ENCODE measurements at regions not wholly inside any gene's neighbourhood (a gene's known extent, or its start where the extent isn't known, plus 50 kb on each side); places are given as distances from the start of the nearest gene placed in this dataset.

DNA sequence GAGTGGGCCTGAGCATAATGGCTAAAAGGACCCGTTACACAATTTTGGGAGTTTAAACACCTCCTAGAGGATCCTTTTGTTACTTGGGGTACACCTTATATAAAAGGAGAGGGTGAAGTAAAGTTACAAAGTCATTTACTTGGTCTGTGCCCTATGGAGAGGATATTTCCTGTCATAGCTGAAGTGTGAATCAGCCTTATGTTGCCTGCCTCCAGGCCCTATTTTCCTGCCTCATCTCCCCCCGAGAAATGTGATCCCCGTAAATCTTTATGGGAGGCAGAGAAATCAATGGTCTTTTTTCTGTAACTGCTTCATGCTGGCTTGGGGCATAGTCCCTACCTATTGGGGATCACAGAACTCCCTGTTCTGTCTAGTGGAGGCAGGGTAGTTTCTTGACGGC is 906.6 kb downstream of the DSC3 start:
- no peak for ATAC-seq

DNA sequence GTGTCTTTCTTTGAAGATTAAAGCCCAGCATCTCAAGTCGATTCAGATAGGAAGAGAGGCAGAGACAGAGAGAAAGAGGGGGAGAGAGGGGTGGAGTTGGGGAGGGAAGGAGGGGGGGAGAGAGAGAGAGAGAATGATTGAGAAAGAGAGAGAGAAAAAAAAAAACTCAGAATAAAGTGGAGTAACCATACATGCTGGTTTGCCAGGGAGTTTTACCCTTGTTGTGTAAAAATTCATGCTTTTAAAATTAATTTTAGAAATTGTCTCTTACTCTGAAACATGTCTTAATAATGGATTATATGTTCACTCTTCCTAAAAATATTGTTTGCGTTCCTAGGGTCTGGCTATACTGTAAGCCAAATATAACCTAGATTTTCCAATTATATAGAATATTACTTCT is 908.5 kb downstream of the DSC3 start:
- DNase-seq (no peak), ATAC-seq (no peak)
- no peak overlapping the region for H3K27ac ChIP-seq
- TF ChIP-seq POLR2A (IDR thresholded peaks at IDR 0.05) = no peak
- TF ChIP-seq, protein P1, sequence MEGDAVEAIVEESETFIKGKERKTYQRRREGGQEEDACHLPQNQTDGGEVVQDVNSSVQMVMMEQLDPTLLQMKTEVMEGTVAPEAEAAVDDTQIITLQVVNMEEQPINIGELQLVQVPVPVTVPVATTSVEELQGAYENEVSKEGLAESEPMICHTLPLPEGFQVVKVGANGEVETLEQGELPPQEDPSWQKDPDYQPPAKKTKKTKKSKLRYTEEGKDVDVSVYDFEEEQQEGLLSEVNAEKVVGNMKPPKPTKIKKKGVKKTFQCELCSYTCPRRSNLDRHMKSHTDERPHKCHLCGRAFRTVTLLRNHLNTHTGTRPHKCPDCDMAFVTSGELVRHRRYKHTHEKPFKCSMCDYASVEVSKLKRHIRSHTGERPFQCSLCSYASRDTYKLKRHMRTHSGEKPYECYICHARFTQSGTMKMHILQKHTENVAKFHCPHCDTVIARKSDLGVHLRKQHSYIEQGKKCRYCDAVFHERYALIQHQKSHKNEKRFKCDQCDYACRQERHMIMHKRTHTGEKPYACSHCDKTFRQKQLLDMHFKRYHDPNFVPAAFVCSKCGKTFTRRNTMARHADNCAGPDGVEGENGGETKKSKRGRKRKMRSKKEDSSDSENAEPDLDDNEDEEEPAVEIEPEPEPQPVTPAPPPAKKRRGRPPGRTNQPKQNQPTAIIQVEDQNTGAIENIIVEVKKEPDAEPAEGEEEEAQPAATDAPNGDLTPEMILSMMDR (IDR thresholded peaks at IDR 0.05) = no peak
- H3K9me3 ChIP-seq = no peaks in the 10 kb centered on the region
- no peak overlapping the region for H3K4me3 ChIP-seq
- intact Hi-C loops (cut with DNase I) = no loop called here
- 72 to 84% methylated on average over 2 of the region's 2 CpGs for WGBS, 2 donors
- no peaks in the 10 kb centered on the region for H3K27me3 ChIP-seq
- H3K4me1 ChIP-seq = no peaks in the 10 kb centered on the region
- H3K36me3 ChIP-seq (replicated peaks in 1 of 2; ENCODE audit: insufficient read depth in 1 of 2, low read depth in 2 of 2) = no peaks in the 10 kb centered on the region

More for the DNA sequence above, 906.6 kb downstream of the DSC3 start:
- WGBS, 2 donors = 73 to 86% methylated on average over 4 of the region's 4 CpGs
- H3K4me3 ChIP-seq = no peak overlapping the region
- H3K27me3 ChIP-seq = no peaks in the 10 kb centered on the region
- H3K4me1 ChIP-seq = no peaks in the 10 kb centered on the region
- no peak for TF ChIP-seq POLR2A (IDR thresholded peaks at IDR 0.05)
- TF ChIP-seq, protein P1 (IDR thresholded peaks at IDR 0.05) = no peak
- no peak overlapping the region for H3K27ac ChIP-seq
- H3K9me3 ChIP-seq = no peaks in the 10 kb centered on the region
- no peak for DNase-seq
- intact Hi-C loops (cut with DNase I) = no loop called here
- no peaks in the 10 kb centered on the region for H3K36me3 ChIP-seq (replicated peaks in 1 of 2; ENCODE audit: insufficient read depth in 1 of 2, low read depth in 2 of 2)

DNA sequence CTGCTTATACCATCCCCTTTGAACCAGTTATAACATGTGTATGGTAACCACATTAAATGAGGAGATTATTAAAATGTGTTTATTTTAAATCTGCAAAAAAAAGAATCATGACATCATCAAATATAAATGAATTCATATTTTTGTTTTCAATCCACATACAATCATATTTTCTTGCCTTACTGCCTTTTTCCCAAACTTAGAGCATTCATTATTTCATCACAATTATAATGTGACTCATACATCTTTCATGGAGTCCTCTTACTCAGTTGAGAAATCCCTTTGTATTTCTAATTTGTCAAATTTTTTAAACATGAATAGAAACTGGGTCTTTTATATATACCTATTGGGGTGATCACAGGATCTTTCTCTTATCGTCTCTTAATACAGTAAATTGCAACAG is 909.6 kb downstream of the DSC3 start:
- TF ChIP-seq, protein P1 (IDR thresholded peaks at IDR 0.05) = no peak
- no peak for TF ChIP-seq POLR2A (IDR thresholded peaks at IDR 0.05)
- no peak overlapping the region for H3K27ac ChIP-seq
- no peaks in the 10 kb centered on the region for H3K9me3 ChIP-seq
- DNase-seq (no peak), ATAC-seq (no peak)
- intact Hi-C loops (cut with DNase I) = no loop called here
- WGBS, 2 donors = 80 to 92% methylated on average over 1 of the region's 1 CpG
- H3K36me3 ChIP-seq (replicated peaks in 1 of 2; ENCODE audit: insufficient read depth in 1 of 2, low read depth in 2 of 2) = no peaks in the 10 kb centered on the region
- H3K4me1 ChIP-seq = no peaks in the 10 kb centered on the region
- H3K27me3 ChIP-seq = no peaks in the 10 kb centered on the region
- H3K4me3 ChIP-seq = no peak overlapping the region

DNA sequence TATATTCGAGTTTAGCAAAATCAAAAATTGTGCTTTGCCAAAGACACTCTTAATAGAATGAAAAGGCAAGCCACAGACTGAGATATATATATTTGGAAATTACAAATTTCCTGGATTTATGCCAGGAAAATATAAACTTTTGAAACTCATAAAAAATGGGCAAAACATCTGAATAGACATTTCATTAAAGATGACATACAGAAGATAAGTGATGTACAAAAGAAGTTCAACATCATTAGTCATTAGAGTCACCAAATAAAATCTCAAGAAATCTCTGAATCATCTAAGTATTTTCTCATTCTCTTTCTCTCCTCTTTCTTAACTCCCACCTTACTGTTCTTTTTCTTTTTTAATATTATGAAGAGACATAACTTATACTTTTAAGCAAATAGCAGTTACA is 921.1 kb downstream of the DSC3 start:
- intact Hi-C loops (cut with DNase I) = no loop called here
- DNase-seq (no peak), ATAC-seq (no peak)
- no peaks in the 10 kb centered on the region for H3K9me3 ChIP-seq
- H3K4me3 ChIP-seq = no peak overlapping the region
- no peak overlapping the region for H3K27ac ChIP-seq
- H3K27me3 ChIP-seq = no peaks in the 10 kb centered on the region
- TF ChIP-seq POLR2A (IDR thresholded peaks at IDR 0.05) = no peak
- TF ChIP-seq, protein P1 (IDR thresholded peaks at IDR 0.05) = no peak
- no peaks in the 10 kb centered on the region for H3K4me1 ChIP-seq
- no peaks in the 10 kb centered on the region for H3K36me3 ChIP-seq (replicated peaks in 1 of 2; ENCODE audit: insufficient read depth in 1 of 2, low read depth in 2 of 2)
- WGBS, 2 donors = 22 to 42% methylated on average over 1 of the region's 1 CpG

DNA sequence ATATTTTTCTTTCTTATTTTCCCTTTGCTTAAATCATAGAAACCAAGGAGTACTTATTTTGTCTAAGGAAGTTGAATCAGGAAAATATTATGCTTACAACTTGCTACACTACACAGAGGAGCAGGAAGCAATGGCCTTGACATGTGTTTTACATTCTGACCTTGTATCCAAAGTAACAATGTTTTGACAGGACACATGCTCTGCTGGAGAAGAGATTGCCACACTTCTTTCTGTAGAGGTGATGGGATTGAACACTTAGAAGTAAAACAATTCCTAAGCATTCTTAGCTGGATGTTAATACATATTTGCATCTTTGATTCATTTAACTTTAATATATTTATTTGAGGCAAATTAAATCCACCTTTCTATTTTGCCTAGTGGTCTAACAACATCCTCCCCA is 929.1 kb downstream of the DSC3 start:
- DNase-seq (no peak), ATAC-seq (no peak)
- Histone ChIP-seq H3K27me3 (no peaks in the 10 kb centered on the region), H3K36me3 (replicated peaks in 1 of 2; ENCODE audit: insufficient read depth in 1 of 2, low read depth in 2 of 2) (no peaks in the 10 kb centered on the region), H3K9me3 (no peaks in the 10 kb centered on the region), H3K4me3 (no peak overlapping the region), H3K4me1 (no peaks in the 10 kb centered on the region), H3K27ac (no peak overlapping the region)
- intact Hi-C loops (cut with DNase I) = no loop called here
- TF ChIP-seq, protein P1 (IDR thresholded peaks at IDR 0.05) = no peak
- TF ChIP-seq POLR2A (IDR thresholded peaks at IDR 0.05) = no peak

All from body of pancreas (tissue), 4 donors.